PFSK-1 (cell line): ENCODE measurements at regions not wholly inside any gene's neighbourhood (a gene's known extent, or its start where the extent isn't known, plus 50 kb on each side); places are given as distances from the start of the nearest gene placed in this dataset.

Experiments used
- POLR2AphosphoS5 ChIP-seq: IDR thresholded peaks from 2 replicates; pipeline ENCODE4 v1.6.1; 2012; ENCODE audit warnings: low read depth, mild to moderate bottlenecking, control low read depth, low read length, moderate library complexity
- REST ChIP-seq, 2 experiments: IDR thresholded peaks; 2 replicates each; pipeline versions ENCODE4 v1.6.1 to v1.8.0; 2011 to 2012; ENCODE audit warnings: low read depth in 2 of 2, low read length in 2 of 2, control low read depth in 1 of 2, inconsistent platforms in 1 of 2, mild to moderate bottlenecking in 1 of 2, moderate library complexity in 1 of 2; ENCODE audit not compliant: insufficient read depth in 1 of 2
- SIN3A ChIP-seq: IDR thresholded peaks from 2 replicates; pipeline ENCODE4 v1.6.1; 2012; ENCODE audit warnings: mild to moderate bottlenecking, low read length, moderate library complexity, borderline replicate concordance; ENCODE audit not compliant: insufficient read depth
- TAF1 ChIP-seq: IDR thresholded peaks from 2 replicates; pipeline ENCODE4 v1.6.1; 2012; ENCODE audit warnings: low read length, control low read depth, borderline replicate concordance; ENCODE audit not compliant: insufficient read depth

GRCh38 chr5:26486631-26487030 is 551.8 kb downstream of the CDH9 start:
- TF ChIP-seq REST (IDR thresholded peaks at IDR 0.05; ENCODE audit: insufficient read depth in 1 of 2, low read depth in 2 of 2, low read length in 2 of 2) (no peak), SIN3A (no peak), TAF1 (no peak), POLR2AphosphoS5 (no peak)
